Kidney (tissue), 13 donors: ENCODE measurements at regions not wholly inside any gene's neighbourhood (a gene's known extent, or its start where the extent isn't known, plus 50 kb on each side); places are given as distances from the start of the nearest gene placed in this dataset.

Source experiments
- DNase-seq, 5 donors: peaks; one replicate each; pipeline ENCODE4 v3.0.0-alpha.2; 2013 to 2020
- FAIRE-seq: peaks from 2 replicates; lab custom pipeline; 2012; peaks lifted over from hg19 to GRCh38; lab: Jason Lieb, UNC
- H3K27ac ChIP-seq, 2 donors: one replicate each; pipeline ENCODE4 v1.7.0; 2013; ENCODE audit warnings: low read depth in 2 of 2, low read length in 2 of 2, inconsistent platforms in 1 of 2
- H3K27me3 ChIP-seq: one replicate; pipeline ENCODE4 v1.7.1; 2013; ENCODE audit warnings: low read length, inconsistent platforms; ENCODE audit not compliant: control insufficient read depth, insufficient read depth
- H3K36me3 ChIP-seq, 3 donors: one replicate each; pipeline versions ENCODE4 v1.7.0 to v1.7.1; 2013; ENCODE audit warnings: low read length in 3 of 3, control low read depth in 1 of 3, inconsistent platforms in 1 of 3; ENCODE audit not compliant: insufficient read depth in 3 of 3, control insufficient read depth in 2 of 3
- H3K4me1 ChIP-seq, 3 donors: one replicate each; pipeline versions ENCODE4 v1.7.0 to v1.7.1; 2013; ENCODE audit warnings: low read length in 3 of 3, inconsistent platforms in 1 of 3, low read depth in 1 of 3; ENCODE audit not compliant: control insufficient read depth in 2 of 3, insufficient read depth in 2 of 3
- H3K4me3 ChIP-seq, 3 donors: one replicate each; pipeline versions ENCODE4 v1.7.0 to v1.8.1; 2013; ENCODE audit warnings: low read length in 3 of 3, control low read depth in 1 of 3, inconsistent platforms in 1 of 3
- H3K9ac ChIP-seq, 3 donors: one replicate each; pipeline versions ENCODE4 v1.7.0 to v1.7.1; 2013; ENCODE audit warnings: low read length in 3 of 3, control low read depth in 1 of 3, inconsistent platforms in 1 of 3
- H3K9me3 ChIP-seq, 3 donors: one replicate each; pipeline versions ENCODE4 v1.7.0 to v1.7.1; 2013; ENCODE audit warnings: low read length in 3 of 3, control low read depth in 1 of 3, inconsistent platforms in 1 of 3; ENCODE audit not compliant: control insufficient read depth in 2 of 3, insufficient read depth in 1 of 3
- intact Hi-C: fragments of 100-400 bp; cut with DNase I; formaldehyde crosslinking; loops from one replicate; pipeline ENCODE4 v1.11.1; 2022
- TF ChIP-seq, protein P1 (sequence below): IDR thresholded peaks from 3 replicates; pipeline ENCODE4 v1.5.1; 2012; ENCODE audit warnings: mild to moderate bottlenecking, moderate library complexity, borderline replicate concordance; ENCODE audit not compliant: insufficient read depth; ENCODE audit errors: extremely low read depth
- donor health status: control.
- donor health status: control.
- donor health status: control.
- donor health status: control.
- donor health status: control.
- donor health status: DM: yes; HTN: yes; CAD: no.
- donor health status: Normal renal cell carcinoma (clear cell type).

DNA sequence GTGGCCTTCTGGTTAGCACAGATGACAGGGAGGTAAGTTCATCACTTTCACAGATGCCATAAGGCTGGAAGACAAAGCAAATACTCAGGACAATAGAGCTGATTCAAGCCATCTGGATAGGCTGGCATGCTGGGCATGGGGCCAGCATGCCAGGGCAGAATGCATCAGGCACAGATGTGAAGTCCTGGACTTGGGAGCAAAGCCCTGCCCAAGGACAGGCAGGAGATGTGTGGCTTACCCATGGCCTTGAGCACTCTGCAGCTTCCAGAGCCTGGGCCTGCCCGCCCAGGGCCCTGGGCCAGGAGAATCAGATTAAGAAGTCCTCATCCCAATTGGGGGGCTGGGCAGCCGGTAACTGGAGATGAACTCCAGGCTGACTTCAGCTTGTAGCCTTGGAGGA, 135.7 kb upstream of the ZC3H12A start:
- intact Hi-C loops: no loop called here
- TF ChIP-seq, protein P1, sequence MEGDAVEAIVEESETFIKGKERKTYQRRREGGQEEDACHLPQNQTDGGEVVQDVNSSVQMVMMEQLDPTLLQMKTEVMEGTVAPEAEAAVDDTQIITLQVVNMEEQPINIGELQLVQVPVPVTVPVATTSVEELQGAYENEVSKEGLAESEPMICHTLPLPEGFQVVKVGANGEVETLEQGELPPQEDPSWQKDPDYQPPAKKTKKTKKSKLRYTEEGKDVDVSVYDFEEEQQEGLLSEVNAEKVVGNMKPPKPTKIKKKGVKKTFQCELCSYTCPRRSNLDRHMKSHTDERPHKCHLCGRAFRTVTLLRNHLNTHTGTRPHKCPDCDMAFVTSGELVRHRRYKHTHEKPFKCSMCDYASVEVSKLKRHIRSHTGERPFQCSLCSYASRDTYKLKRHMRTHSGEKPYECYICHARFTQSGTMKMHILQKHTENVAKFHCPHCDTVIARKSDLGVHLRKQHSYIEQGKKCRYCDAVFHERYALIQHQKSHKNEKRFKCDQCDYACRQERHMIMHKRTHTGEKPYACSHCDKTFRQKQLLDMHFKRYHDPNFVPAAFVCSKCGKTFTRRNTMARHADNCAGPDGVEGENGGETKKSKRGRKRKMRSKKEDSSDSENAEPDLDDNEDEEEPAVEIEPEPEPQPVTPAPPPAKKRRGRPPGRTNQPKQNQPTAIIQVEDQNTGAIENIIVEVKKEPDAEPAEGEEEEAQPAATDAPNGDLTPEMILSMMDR: no peak
- FAIRE-seq (no peak), DNase-seq (no peak)
- no peak overlapping the region for H3K4me3 ChIP-seq
- H3K9ac ChIP-seq: no peak overlapping the region
- H3K9me3 ChIP-seq: peaks cover 0 to 6% (median 2%) of the 10 kb centered on the region in 3 donors
- H3K27ac ChIP-seq: no peak overlapping the region
- H3K36me3 ChIP-seq: no peaks in the 10 kb centered on the region
- H3K27me3 ChIP-seq: no peaks in the 10 kb centered on the region
- H3K4me1 ChIP-seq: no peaks in the 10 kb centered on the region

DNA sequence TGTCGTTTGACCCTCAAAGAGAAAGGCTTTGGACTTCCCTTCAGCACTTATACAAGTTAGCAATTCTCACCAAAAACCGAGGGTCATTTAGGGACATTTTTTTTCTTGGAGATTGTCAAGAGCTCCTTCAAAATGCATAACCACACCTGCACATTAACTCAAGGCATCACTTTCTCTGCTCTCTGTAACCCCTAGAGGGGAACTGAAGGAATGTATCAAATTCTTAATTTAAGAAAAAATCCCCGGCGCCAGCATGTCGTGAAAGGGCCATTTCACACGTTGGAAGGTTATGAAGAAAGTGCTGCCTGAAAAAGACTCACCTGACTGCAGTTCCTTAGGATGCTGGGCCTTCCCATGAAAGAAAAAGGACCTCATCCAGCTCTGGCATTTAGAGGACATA, 131.6 kb upstream of the ZC3H12A start:
- FAIRE-seq: no peak
- Histone ChIP-seq H3K9me3 (no peaks in the 10 kb centered on the region), H3K4me3 (no peak overlapping the region), H3K27me3 (no peaks in the 10 kb centered on the region), H3K27ac (no peak overlapping the region), H3K36me3 (no peaks in the 10 kb centered on the region), H3K9ac (no peak overlapping the region), H3K4me1 (no peaks in the 10 kb centered on the region)
- no peak for DNase-seq
- intact Hi-C loops: no loop called here
- TF ChIP-seq, protein P1: no peak

DNA sequence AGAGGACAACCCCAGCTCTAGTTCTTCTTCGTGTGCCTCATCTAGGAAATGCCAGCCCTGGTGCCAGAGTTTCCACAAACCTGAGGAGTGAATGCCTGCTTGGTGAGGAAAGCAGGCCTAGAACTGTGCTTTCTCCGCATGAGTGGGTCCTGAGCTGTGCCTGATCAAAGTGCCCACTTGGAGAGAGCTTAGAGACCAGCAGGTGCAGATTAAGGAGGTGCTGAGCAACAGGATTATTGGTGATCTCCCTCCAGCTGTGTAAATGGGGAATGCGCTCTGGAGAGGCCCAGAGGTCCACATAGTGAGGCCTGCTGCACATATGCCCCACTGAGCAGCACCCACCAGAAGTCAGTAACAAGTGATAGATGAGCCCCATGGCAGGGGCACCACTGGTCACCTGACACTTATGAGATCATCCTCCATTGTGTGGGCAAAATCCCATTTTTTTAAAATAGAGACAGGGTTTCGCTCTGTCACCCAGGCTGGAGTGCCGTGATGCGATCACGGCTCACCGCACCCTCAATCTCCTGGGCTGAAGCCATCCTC, 127.2 kb upstream of the ZC3H12A start:
- no peaks in the 10 kb centered on the region for H3K4me1 ChIP-seq
- DNase-seq: no peak
- no peaks in the 10 kb centered on the region for H3K27me3 ChIP-seq
- no peaks in the 10 kb centered on the region for H3K9me3 ChIP-seq
- intact Hi-C loops: no loop called here
- no peak for FAIRE-seq
- no peak overlapping the region for H3K27ac ChIP-seq
- H3K36me3 ChIP-seq: no peaks in the 10 kb centered on the region
- no peak overlapping the region for H3K4me3 ChIP-seq
- H3K9ac ChIP-seq: no peak overlapping the region
- TF ChIP-seq, protein P1: no peak

DNA sequence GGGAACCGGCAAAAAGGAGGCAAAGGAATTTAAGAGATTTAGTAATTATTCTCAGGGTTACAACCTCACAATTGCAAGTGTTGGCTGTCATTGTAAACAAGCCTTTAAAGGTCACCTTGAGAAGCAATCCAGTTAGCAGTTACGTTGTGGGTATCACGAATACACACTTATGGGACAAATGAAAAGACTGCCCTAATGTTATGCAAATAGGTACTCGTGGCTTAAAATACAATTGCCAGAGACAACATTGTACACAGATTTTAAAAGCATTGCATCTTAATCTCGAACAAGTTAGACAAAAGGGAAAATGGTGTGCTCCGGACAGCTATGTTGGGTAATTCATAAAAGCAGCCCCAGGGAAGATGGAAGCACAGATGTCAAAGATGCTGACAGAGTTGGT, 120.5 kb upstream of the ZC3H12A start:
- H3K4me1 ChIP-seq: no peaks in the 10 kb centered on the region
- DNase-seq (no peak), FAIRE-seq (no peak)
- TF ChIP-seq, protein P1: no peak
- no peaks in the 10 kb centered on the region for H3K9me3 ChIP-seq
- H3K27me3 ChIP-seq: no peaks in the 10 kb centered on the region
- H3K9ac ChIP-seq: no peak overlapping the region
- no peaks in the 10 kb centered on the region for H3K36me3 ChIP-seq
- H3K27ac ChIP-seq: no peak overlapping the region
- no peak overlapping the region for H3K4me3 ChIP-seq
- intact Hi-C loops: no loop called here
